ENCODE measurements at regions not wholly inside any gene's neighbourhood (a gene's known extent, or its start where the extent isn't known, plus 50 kb on each side); places are given as distances from the start of the nearest gene placed in this dataset.

- DNase-seq, result no peak
Measured at GRCh38 chr13:73960474-73960873, 173.7 kb downstream of the KLF12 start.

GRCh38 chr13:73958657-73959397 lies 175.4 kb downstream of the KLF12 start:
- no peak for DNase-seq

GRCh38 chr13:73957889-73958288 lies 176.3 kb downstream of the KLF12 start:
- no peak for DNase-seq

GRCh38 chr13:73956795-73957408 lies 177.3 kb downstream of the KLF12 start:
- DNase-seq, result no peak

GRCh38 chr13:73955977-73956500 lies 178.2 kb downstream of the KLF12 start:
- no peak for DNase-seq

- DNase-seq, result no peak
Measured at GRCh38 chr13:73954808-73955207, 179.4 kb downstream of the KLF12 start.

- peak; percentile 50 for DNase-seq
Measured at GRCh38 chr13:73952648-73953047, 181.6 kb downstream of the KLF12 start.

GRCh38 chr13:73948848-73949529 lies 185.2 kb downstream of the KLF12 start:
- DNase-seq, result no peak

- DNase-seq, result no peak
Measured at GRCh38 chr13:73945871-73946270, 188.3 kb downstream of the KLF12 start.

- no peak for DNase-seq
Measured at GRCh38 chr13:73945382-73945781, 188.8 kb downstream of the KLF12 start.

GRCh38 chr13:73943965-73944233 lies 190.3 kb downstream of the KLF12 start:
- DNase-seq, result no peak

- DNase-seq, result no peak
Measured at GRCh38 chr13:73943137-73943964, 190.9 kb downstream of the KLF12 start.

- no peak for DNase-seq
Measured at GRCh38 chr13:73941752-73942151, 192.5 kb downstream of the KLF12 start.

GRCh38 chr13:73940098-73940497 lies 194.1 kb downstream of the KLF12 start:
- no peak for DNase-seq

GRCh38 chr13:73939603-73940002 lies 194.6 kb downstream of the KLF12 start:
- no peak for DNase-seq

- no peak for DNase-seq
Measured at GRCh38 chr13:73939071-73939380, 195.2 kb downstream of the KLF12 start.

GRCh38 chr13:73938372-73939070 lies 195.7 kb downstream of the KLF12 start:
- DNase-seq, result peak; percentile 94

- no peak for DNase-seq
Measured at GRCh38 chr13:73937441-73937840, 196.8 kb downstream of the KLF12 start.

- peak; percentile 56 for DNase-seq
Measured at GRCh38 chr13:73935991-73936390, 198.2 kb downstream of the KLF12 start.

GRCh38 chr13:73934771-73935170 lies 199.4 kb downstream of the KLF12 start:
- no peak for DNase-seq

- no peak for DNase-seq
Measured at GRCh38 chr13:73934215-73934641, 200.0 kb downstream of the KLF12 start.

GRCh38 chr13:73933795-73934194 lies 200.4 kb downstream of the KLF12 start:
- no peak for DNase-seq

- no peak for DNase-seq
Measured at GRCh38 chr13:73932091-73932490, 202.1 kb downstream of the KLF12 start.

Data from fibroblast of upper back skin (primary cell).